ENCODE measurements at regions not wholly inside any gene's neighbourhood (a gene's known extent, or its start where the extent isn't known, plus 50 kb on each side); places are given as distances from the start of the nearest gene placed in this dataset.

DNA sequence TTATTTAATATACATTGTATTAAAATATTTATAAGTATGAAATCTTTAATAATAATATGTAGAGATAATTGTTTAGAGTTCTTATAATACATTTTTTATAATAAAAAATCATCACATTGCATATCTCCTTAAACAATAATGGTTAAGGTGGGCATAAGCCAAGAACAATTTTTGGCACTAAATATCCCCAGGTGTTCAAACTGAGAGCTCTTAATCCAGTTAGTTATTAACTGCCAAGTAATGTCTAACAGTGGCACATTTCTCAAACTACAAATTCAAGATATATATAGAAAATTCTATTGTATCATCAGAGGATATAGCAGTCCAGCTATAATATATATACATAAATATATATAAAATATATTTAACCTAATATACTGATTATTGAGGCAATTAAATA is 680.8 kb downstream of the SI start:
- no peak for TF ChIP-seq ZFX (IDR thresholded peaks at IDR 0.05; ENCODE audit: borderline replicate concordance)
- TF ChIP-seq, protein P1, sequence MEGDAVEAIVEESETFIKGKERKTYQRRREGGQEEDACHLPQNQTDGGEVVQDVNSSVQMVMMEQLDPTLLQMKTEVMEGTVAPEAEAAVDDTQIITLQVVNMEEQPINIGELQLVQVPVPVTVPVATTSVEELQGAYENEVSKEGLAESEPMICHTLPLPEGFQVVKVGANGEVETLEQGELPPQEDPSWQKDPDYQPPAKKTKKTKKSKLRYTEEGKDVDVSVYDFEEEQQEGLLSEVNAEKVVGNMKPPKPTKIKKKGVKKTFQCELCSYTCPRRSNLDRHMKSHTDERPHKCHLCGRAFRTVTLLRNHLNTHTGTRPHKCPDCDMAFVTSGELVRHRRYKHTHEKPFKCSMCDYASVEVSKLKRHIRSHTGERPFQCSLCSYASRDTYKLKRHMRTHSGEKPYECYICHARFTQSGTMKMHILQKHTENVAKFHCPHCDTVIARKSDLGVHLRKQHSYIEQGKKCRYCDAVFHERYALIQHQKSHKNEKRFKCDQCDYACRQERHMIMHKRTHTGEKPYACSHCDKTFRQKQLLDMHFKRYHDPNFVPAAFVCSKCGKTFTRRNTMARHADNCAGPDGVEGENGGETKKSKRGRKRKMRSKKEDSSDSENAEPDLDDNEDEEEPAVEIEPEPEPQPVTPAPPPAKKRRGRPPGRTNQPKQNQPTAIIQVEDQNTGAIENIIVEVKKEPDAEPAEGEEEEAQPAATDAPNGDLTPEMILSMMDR (IDR thresholded peaks at IDR 0.05), result no peak
- H3K27ac ChIP-seq, result no peak overlapping the region

DNA sequence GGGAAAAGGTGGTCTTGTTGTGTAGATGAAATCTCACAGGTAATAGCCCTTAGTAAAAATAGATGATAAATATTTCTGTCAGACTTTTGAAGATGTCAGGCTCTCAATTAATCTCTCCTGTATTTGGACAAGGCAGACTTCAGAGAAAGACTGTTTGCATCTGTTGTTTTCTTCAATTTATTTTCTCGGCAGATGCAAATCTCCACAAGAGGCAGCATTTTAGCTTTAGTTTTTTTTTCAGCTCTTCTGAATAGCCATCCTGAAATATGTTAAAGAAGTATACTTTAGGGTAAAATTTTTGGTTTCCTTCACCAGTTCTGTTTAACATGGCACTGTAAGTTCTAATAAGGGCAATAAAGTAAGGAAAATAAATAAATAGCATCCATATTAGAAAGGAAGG is 685.1 kb downstream of the SI start:
- H3K27ac ChIP-seq, result no peak overlapping the region
- TF ChIP-seq, protein P1 (IDR thresholded peaks at IDR 0.05), result 0 out of 2 replicates have a peak, but pooled peaks have one; percentile 4
- TF ChIP-seq ZFX (IDR thresholded peaks at IDR 0.05; ENCODE audit: borderline replicate concordance), result no peak

DNA sequence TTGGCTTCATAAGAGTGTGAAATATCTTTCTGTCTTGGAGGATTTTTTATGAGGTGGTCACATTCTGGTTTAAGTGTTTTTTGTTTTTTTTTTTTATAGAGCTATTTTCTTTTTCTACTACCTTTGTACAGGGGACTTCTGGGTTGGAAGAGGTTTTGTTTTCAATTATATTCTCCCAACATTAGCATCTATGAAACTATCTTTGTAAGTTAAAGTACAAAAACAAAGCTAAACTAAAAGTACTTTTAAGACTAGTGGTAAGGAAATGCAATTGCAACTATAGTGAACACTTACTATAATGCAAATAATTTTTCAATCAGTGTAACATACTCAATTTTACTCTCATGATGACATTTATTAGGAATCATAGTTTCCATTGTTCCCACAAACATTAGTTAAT is 688.2 kb downstream of the SI start:
- no peak overlapping the region for H3K27ac ChIP-seq
- TF ChIP-seq, protein P1 (IDR thresholded peaks at IDR 0.05), result peak; percentile 36
- TF ChIP-seq ZFX (IDR thresholded peaks at IDR 0.05; ENCODE audit: borderline replicate concordance), result no peak

DNA sequence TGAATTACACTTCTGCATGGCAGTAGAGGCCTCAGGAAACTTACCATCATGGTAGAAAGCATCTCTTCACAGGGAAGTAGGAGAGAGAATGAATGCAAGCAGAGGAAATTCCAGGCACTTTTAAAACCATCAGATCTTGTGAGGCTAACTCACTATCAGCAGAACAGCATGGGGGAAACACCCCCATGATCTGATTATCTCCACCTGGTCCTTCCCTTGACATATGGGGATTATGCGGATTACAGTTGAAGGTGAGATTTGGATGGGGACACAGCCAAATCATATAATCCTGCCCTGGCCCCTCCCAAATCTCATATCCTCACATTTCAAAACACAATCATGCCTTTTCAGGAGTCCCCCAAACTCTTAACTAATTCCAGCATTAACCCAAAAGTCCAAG is 691.1 kb downstream of the SI start:
- H3K27ac ChIP-seq, result no peak overlapping the region
- TF ChIP-seq, protein P1 (IDR thresholded peaks at IDR 0.05), result no peak

DNA sequence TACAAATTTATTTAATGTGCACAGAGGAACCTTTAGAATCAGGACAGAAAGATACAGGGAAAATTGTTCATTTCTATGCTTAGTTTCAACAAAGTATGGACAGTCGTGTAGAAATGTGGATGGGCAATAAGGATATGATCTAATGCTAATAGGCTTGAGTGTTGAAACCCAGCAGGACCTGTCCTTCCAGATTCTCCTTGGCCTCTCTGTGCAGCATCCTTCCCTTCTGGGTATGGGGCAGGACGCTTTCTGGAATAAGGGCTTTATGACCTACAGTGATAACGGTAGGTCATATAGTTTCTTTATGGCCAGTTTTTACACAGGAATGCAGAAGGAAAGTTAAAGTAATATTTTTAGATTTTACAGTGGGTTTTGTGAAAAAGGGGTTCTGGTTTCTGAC is 698.1 kb downstream of the SI start:
- TF ChIP-seq ZFX (IDR thresholded peaks at IDR 0.05; ENCODE audit: borderline replicate concordance), result no peak
- TF ChIP-seq, protein P1 (IDR thresholded peaks at IDR 0.05), result no peak
- no peak overlapping the region for H3K27ac ChIP-seq

DNA sequence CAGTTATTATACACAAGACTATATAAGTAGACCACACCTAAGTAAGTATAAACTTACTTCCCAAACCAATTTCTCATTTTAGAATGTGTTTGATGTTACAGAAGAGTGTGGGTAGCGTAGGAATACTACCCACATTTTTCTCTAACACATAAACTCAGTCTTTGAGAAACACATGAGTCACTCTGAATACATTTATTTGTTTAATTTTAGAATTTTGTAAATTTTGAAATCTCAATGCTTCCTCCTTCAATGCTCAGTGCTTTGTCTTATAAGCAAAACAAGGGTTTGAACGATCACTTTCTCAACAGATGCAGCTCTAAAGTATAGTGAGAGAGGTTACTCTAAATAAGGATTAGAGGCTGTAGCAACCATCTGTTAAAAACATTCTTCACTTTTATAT is 700.8 kb downstream of the SI start:
- TF ChIP-seq, protein P1 (IDR thresholded peaks at IDR 0.05), result no peak
- TF ChIP-seq ZFX (IDR thresholded peaks at IDR 0.05; ENCODE audit: borderline replicate concordance), result no peak
- no peak overlapping the region for H3K27ac ChIP-seq

DNA sequence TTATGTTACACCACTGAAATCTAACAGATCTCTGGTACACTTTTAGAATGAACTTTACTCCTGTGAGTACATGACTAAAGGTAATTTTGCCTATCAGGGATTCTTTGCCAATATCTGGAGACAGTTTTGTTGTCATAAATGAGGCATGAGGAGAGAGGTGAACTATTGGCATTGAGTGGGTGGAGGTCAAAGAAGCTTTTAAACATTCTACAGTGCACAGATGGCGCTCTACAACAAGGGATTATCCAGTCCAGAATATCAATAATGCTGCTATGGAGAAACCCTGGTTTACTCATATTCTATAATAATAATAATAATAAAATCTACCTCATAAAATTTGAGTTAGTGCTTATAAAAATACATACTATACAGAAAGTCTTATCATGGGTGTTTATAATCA is 702.3 kb downstream of the SI start:
- no peak overlapping the region for H3K27ac ChIP-seq

More for the DNA sequence above, 702.3 kb downstream of the SI start:
- no peak for TF ChIP-seq ZFX (IDR thresholded peaks at IDR 0.05; ENCODE audit: borderline replicate concordance)
- TF ChIP-seq, protein P1 (IDR thresholded peaks at IDR 0.05), result no peak; the same call in 1 of the 2 replicates
